HEK293 (cell line): ENCODE measurements at regions not wholly inside any gene's neighbourhood (a gene's known extent, or its start where the extent isn't known, plus 50 kb on each side); places are given as distances from the start of the nearest gene placed in this dataset.

Experiments
- CTCF ChIA-PET: fragments of 350-600 bp; formaldehyde crosslinking; extraction: SDS; loops from one replicate; lab custom pipeline; 2021; ENCODE audit warnings: antibody characterized with exemption; lab: Yijun Ruan, JAX
- POLR2A ChIA-PET: fragments of 300-600 bp; formaldehyde crosslinking; extraction: SDS; loops from one replicate; lab custom pipeline; 2020; ENCODE audit warnings: antibody characterized with exemption, inconsistent platforms; lab: Yijun Ruan, JAX
- H3K27ac ChIP-seq: fragments of 200-500 bp; sonication (Bioruptor generic); 2 replicates; pipeline ENCODE4 v1.5.1; 2014; ENCODE audit warnings: low read depth, low read length, control low read depth, inconsistent platforms; ENCODE audit errors: extremely low read depth
- H3K36me3 ChIP-seq, 2 experiments: fragments of 200-500 bp in 1 of 2; sonication (Bioruptor generic) in 1 of 2; 1 replicate in 1 of 2; 2 replicates in 1 of 2; pipeline ENCODE4 v1.5.1; 2014 to 2017; ENCODE audit warnings: inconsistent platforms in 2 of 2, low read length in 2 of 2; ENCODE audit not compliant: control insufficient read depth in 2 of 2, insufficient read depth in 1 of 2
- H3K4me1 ChIP-seq: fragments of 200-500 bp; sonication (Bioruptor generic); 2 replicates; pipeline ENCODE4 v1.5.1; 2014; ENCODE audit warnings: mild to moderate bottlenecking, low read length, inconsistent platforms; ENCODE audit not compliant: control insufficient read depth, insufficient read depth
- H3K4me3 ChIP-seq: 2 replicates; pipeline ENCODE4 v1.5.1; 2011; ENCODE audit warnings: low read depth, mild to moderate bottlenecking, control low read depth, low read length, moderate library complexity
- H3K9me3 ChIP-seq: fragments of 200-500 bp; sonication (Bioruptor generic); 2 replicates; pipeline ENCODE4 v1.5.1; 2014; ENCODE audit warnings: low read depth, low read length, inconsistent platforms; ENCODE audit not compliant: control insufficient read depth, insufficient read depth
- BCL11B ChIP-seq: fragments of 450-650 bp; formaldehyde crosslinking; IDR thresholded peaks from 2 replicates; pipeline ENCODE4 v1.5.1; 2016; ENCODE audit warnings: low read depth, missing biosample characterization, missing genetic modification characterization
- KLF10 ChIP-seq: fragments of 450-650 bp; IDR thresholded peaks from 2 replicates; pipeline ENCODE4 v1.5.1; 2018; ENCODE audit warnings: missing biosample characterization, mild to moderate bottlenecking, missing genetic modification characterization
- KLF7 ChIP-seq: fragments of 450-650 bp; formaldehyde crosslinking; IDR thresholded peaks from 2 replicates; pipeline ENCODE4 v1.5.1; 2016; ENCODE audit warnings: missing biosample characterization, missing genetic modification characterization, borderline replicate concordance
- KLF9 ChIP-seq: fragments of 450-650 bp; formaldehyde crosslinking; IDR thresholded peaks from 2 replicates; pipeline ENCODE4 v1.5.1; 2016; ENCODE audit warnings: missing biosample characterization, missing genetic modification characterization, low read depth
- OVOL3 ChIP-seq: fragments of 450-650 bp; formaldehyde crosslinking; IDR thresholded peaks from 2 replicates; pipeline ENCODE4 v1.5.1; 2016; ENCODE audit warnings: missing biosample characterization, missing genetic modification characterization
- RBAK ChIP-seq: fragments of 450-650 bp; formaldehyde crosslinking; IDR thresholded peaks from 2 replicates; pipeline ENCODE4 v1.5.1; 2016; ENCODE audit warnings: missing biosample characterization, missing genetic modification characterization
- SCRT2 ChIP-seq: fragments of 450-650 bp; formaldehyde crosslinking; IDR thresholded peaks from 2 replicates; pipeline ENCODE4 v1.5.1; 2016; ENCODE audit warnings: missing biosample characterization, missing genetic modification characterization
- TRIM28 ChIP-seq: IDR thresholded peaks from 2 replicates; pipeline ENCODE4 v1.6.1; 2011; ENCODE audit warnings: low read length, control low read depth, borderline replicate concordance
- YY2 ChIP-seq: fragments of 450-650 bp; formaldehyde crosslinking; IDR thresholded peaks from 2 replicates; pipeline ENCODE4 v1.5.1; 2016; ENCODE audit warnings: missing biosample characterization, missing genetic modification characterization
- ZBTB21 ChIP-seq: fragments of 450-650 bp; formaldehyde crosslinking; IDR thresholded peaks from 2 replicates; pipeline ENCODE4 v1.5.1; 2017; ENCODE audit warnings: missing biosample characterization, missing genetic modification characterization
- ZFP3 ChIP-seq: fragments of 450-650 bp; formaldehyde crosslinking; IDR thresholded peaks from 2 replicates; pipeline ENCODE4 v1.5.1; 2016; ENCODE audit warnings: low read depth, missing biosample characterization, missing genetic modification characterization
- ZFP41 ChIP-seq: fragments of 450-650 bp; formaldehyde crosslinking; IDR thresholded peaks from 2 replicates; pipeline ENCODE4 v1.5.1; 2016; ENCODE audit warnings: missing biosample characterization, missing genetic modification characterization, borderline replicate concordance
- ZFP69B ChIP-seq: fragments of 450-650 bp; formaldehyde crosslinking; IDR thresholded peaks from 2 replicates; pipeline ENCODE4 v1.5.1; 2016; ENCODE audit warnings: missing biosample characterization, missing genetic modification characterization
- ZNF112 ChIP-seq: fragments of 450-650 bp; formaldehyde crosslinking; IDR thresholded peaks from 2 replicates; pipeline ENCODE4 v1.5.0; 2017; ENCODE audit warnings: missing biosample characterization, missing genetic modification characterization
- ZNF133 ChIP-seq: fragments of 450-650 bp; formaldehyde crosslinking; IDR thresholded peaks from 2 replicates; pipeline ENCODE4 v1.5.1; 2016; ENCODE audit warnings: missing biosample characterization, missing genetic modification characterization
- ZNF138 ChIP-seq: fragments of 450-650 bp; formaldehyde crosslinking; IDR thresholded peaks from 2 replicates; pipeline ENCODE4 v1.5.1; 2016; ENCODE audit warnings: missing biosample characterization, missing genetic modification characterization, borderline replicate concordance
- ZNF157 ChIP-seq: fragments of 450-650 bp; formaldehyde crosslinking; IDR thresholded peaks from 2 replicates; pipeline ENCODE4 v1.5.1; 2016; ENCODE audit warnings: missing biosample characterization, missing genetic modification characterization
- ZNF16 ChIP-seq: fragments of 450-650 bp; formaldehyde crosslinking; IDR thresholded peaks from 2 replicates; pipeline ENCODE4 v1.5.1; 2016; ENCODE audit warnings: low read depth, missing biosample characterization, missing genetic modification characterization
- ZNF24 ChIP-seq: fragments of 450-650 bp; formaldehyde crosslinking; IDR thresholded peaks from 2 replicates; pipeline ENCODE4 v1.5.1; 2016; ENCODE audit warnings: missing biosample characterization, missing genetic modification characterization
- ZNF335 ChIP-seq: fragments of 450-650 bp; formaldehyde crosslinking; conservative IDR thresholded peaks from 2 replicates; pipeline ENCODE4 v1.5.1; 2016; ENCODE audit warnings: missing biosample characterization, missing genetic modification characterization
- ZNF350 ChIP-seq: fragments of 450-650 bp; formaldehyde crosslinking; IDR thresholded peaks from 2 replicates; pipeline ENCODE4 v1.5.0; 2017; ENCODE audit warnings: missing biosample characterization, mild to moderate bottlenecking, missing genetic modification characterization
- ZNF404 ChIP-seq: fragments of 450-650 bp; formaldehyde crosslinking; IDR thresholded peaks from 2 replicates; pipeline ENCODE4 v1.5.1; 2017; ENCODE audit warnings: missing biosample characterization, missing genetic modification characterization
- ZNF513 ChIP-seq: fragments of 450-650 bp; IDR thresholded peaks from 2 replicates; pipeline ENCODE4 v1.5.1; 2018; ENCODE audit warnings: missing biosample characterization, missing genetic modification characterization
- ZNF549 ChIP-seq: fragments of 450-650 bp; IDR thresholded peaks from 2 replicates; pipeline ENCODE4 v1.5.1; 2018; ENCODE audit warnings: missing biosample characterization, missing genetic modification characterization, mild to moderate bottlenecking, inconsistent platforms, moderate library complexity
- ZNF701 ChIP-seq: fragments of 450-650 bp; formaldehyde crosslinking; IDR thresholded peaks from 2 replicates; pipeline ENCODE4 v1.5.1; 2016; ENCODE audit warnings: missing biosample characterization, missing genetic modification characterization
- ZNF776 ChIP-seq: fragments of 450-650 bp; formaldehyde crosslinking; IDR thresholded peaks from 2 replicates; pipeline ENCODE4 v1.5.0; 2017; ENCODE audit warnings: missing biosample characterization, missing genetic modification characterization, borderline replicate concordance
- ZNF792 ChIP-seq: fragments of 450-650 bp; formaldehyde crosslinking; IDR thresholded peaks from 2 replicates; pipeline ENCODE4 v1.5.1; 2016; ENCODE audit warnings: missing biosample characterization, missing genetic modification characterization
- ZSCAN18 ChIP-seq: fragments of 450-650 bp; formaldehyde crosslinking; IDR thresholded peaks from 2 replicates; pipeline ENCODE4 v1.5.1; 2016; ENCODE audit warnings: missing biosample characterization, missing genetic modification characterization
- ZSCAN5A ChIP-seq: fragments of 450-650 bp; formaldehyde crosslinking; IDR thresholded peaks from 2 replicates; pipeline ENCODE4 v1.5.1; 2016; ENCODE audit warnings: missing biosample characterization, missing genetic modification characterization

- ChIA-PET POLR2A (no interaction called here), CTCF (interaction anchor here (0.6 kb wide), 1 partner anchor 45 kb away, joined by 3 read pairs; no protein-coding TSS in a partner anchor)
- no peak overlapping the region for H3K27ac ChIP-seq
- no peak for TF ChIP-seq ZNF24
- no peak for TF ChIP-seq ZNF350 (tag by site-specific recombination)
- no peak for TF ChIP-seq ZNF112 (tag by site-specific recombination)
- no peak for TF ChIP-seq ZFP69B (tag by site-specific recombination)
- TF ChIP-seq YY2 (tag by site-specific recombination) = no peak
- TF ChIP-seq ZNF549 (tag by site-specific recombination) = no peak
- TF ChIP-seq ZNF404 = no peak
- no peak for TF ChIP-seq ZSCAN18 (tag by site-specific recombination)
- no peak overlapping the region for H3K4me3 ChIP-seq
- no peaks in the 10 kb centered on the region for H3K4me1 ChIP-seq
- H3K36me3 ChIP-seq = no peaks in the 10 kb centered on the region
- no peaks in the 10 kb centered on the region for H3K9me3 ChIP-seq
Observed at GRCh38 chr20:10954908-10955580, 281.2 kb upstream of the JAG1 start.

GRCh38 chr20:10958279-10958678 is 284.5 kb upstream of the JAG1 start:
- Histone ChIP-seq H3K4me1 (peaks cover 12% of the 10 kb centered on the region), H3K9me3 (no peaks in the 10 kb centered on the region), H3K27ac (no peak overlapping the region), H3K4me3 (no peak overlapping the region), H3K36me3 (no peaks in the 10 kb centered on the region)
- TF ChIP-seq ZNF335 (no peak), ZNF776 (tag by site-specific recombination) (no peak), ZNF157 (no peak)
- ChIA-PET CTCF (interaction anchor here (0.6 to 1.1 kb wide), 2 partner anchors 13 to 402 kb away, joined by 4 to 8 read pairs; no protein-coding TSS in a partner anchor), POLR2A (interaction anchor here (1.6 kb wide), 1 partner anchor 24 kb away, joined by 7 read pairs; no protein-coding TSS in a partner anchor)

- Histone ChIP-seq H3K4me1 (peaks cover 12% of the 10 kb centered on the region), H3K27ac (no peak overlapping the region), H3K36me3 (no peaks in the 10 kb centered on the region), H3K9me3 (no peaks in the 10 kb centered on the region), H3K4me3 (no peak overlapping the region)
- ChIA-PET POLR2A (no interaction called here), CTCF (interaction anchor here (0.6 kb wide), 1 partner anchor 212 kb away, joined by 3 read pairs; no protein-coding TSS in a partner anchor)
- TF ChIP-seq KLF7 (no peak), ZNF138 (tag by site-specific recombination) (no peak), ZNF701 (tag by site-specific recombination) (no peak), KLF10 (tag by site-specific recombination) (no peak), TRIM28 (no peak), BCL11B (tag by site-specific recombination) (no peak), OVOL3 (tag by site-specific recombination) (no peak), ZNF16 (tag by site-specific recombination) (no peak), ZBTB21 (tag by site-specific recombination) (no peak), ZNF133 (no peak), ZFP3 (tag by site-specific recombination) (no peak), ZFP41 (no peak), RBAK (tag by site-specific recombination) (no peak), YY2 (tag by site-specific recombination) (no peak), ZNF792 (tag by site-specific recombination) (no peak), KLF9 (tag by site-specific recombination) (no peak), ZSCAN5A (tag by site-specific recombination) (no peak), SCRT2 (no peak), ZNF513 (no peak)
Observed at GRCh38 chr20:10960416-10960815, 286.6 kb upstream of the JAG1 start.
